HL-60 (cell line): ENCODE measurements at regions not wholly inside any gene's neighbourhood (a gene's known extent, or its start where the extent isn't known, plus 50 kb on each side); places are given as distances from the start of the nearest gene placed in this dataset.

Source experiments
- DNase-seq, 2 experiments: peaks; one replicate each; pipeline ENCODE4 v3.0.0-alpha.2; 2010 to 2020; ENCODE audit warnings: low read depth in 1 of 2, low spot score in 1 of 2
- H3K27ac ChIP-seq: fragments of 250-450 bp; sonication (Bioruptor Pico); replicated peaks from 2 replicates; pipeline ENCODE4 v1.5.1; 2020; ENCODE audit warnings: mild to moderate bottlenecking, moderate library complexity
- H3K27me3 ChIP-seq: fragments of 250-450 bp; sonication (Bioruptor Pico); 2 replicates; pipeline ENCODE4 v1.5.1; 2021; ENCODE audit warnings: mild to moderate bottlenecking, moderate library complexity; ENCODE audit not compliant: insufficient read depth, poor library complexity, severe bottlenecking
- H3K4me3 ChIP-seq: replicated peaks from 2 replicates; pipeline ENCODE4 v1.5.1; 2011; ENCODE audit warnings: mild to moderate bottlenecking, control low read depth, low read length; ENCODE audit not compliant: insufficient read depth
- CTCF ChIP-seq: IDR thresholded peaks from one replicate; pipeline ENCODE4 v1.5.1; 2011; ENCODE audit warnings: low read length, control low read depth, inconsistent platforms; ENCODE audit not compliant: insufficient read depth
- GABPA ChIP-seq: IDR thresholded peaks from 2 replicates; pipeline ENCODE4 v1.6.1; 2012; ENCODE audit warnings: low read depth
- POLR2AphosphoS5 ChIP-seq: IDR thresholded peaks from 2 replicates; pipeline ENCODE4 v1.6.1; 2012; ENCODE audit warnings: low read depth
- REST ChIP-seq: IDR thresholded peaks from 2 replicates; pipeline ENCODE4 v1.6.1; 2012; ENCODE audit warnings: low read depth; ENCODE audit not compliant: insufficient replicate concordance
- SPI1 ChIP-seq: IDR thresholded peaks from 2 replicates; pipeline ENCODE4 v1.6.1; 2012; ENCODE audit warnings: low read depth, mild to moderate bottlenecking, borderline replicate concordance

GRCh38 chr13:73837147-73837546, 297.1 kb downstream of the KLF12 start:
- Histone ChIP-seq H3K4me3 (no peak overlapping the region), H3K27ac (no peak overlapping the region), H3K27me3 (peaks cover 3% of the 10 kb centered on the region)
- DNase-seq = no peak
- TF ChIP-seq REST = no peak
- no peak for TF ChIP-seq CTCF
- no peak for TF ChIP-seq GABPA
- TF ChIP-seq SPI1 = no peak
- no peak for TF ChIP-seq POLR2AphosphoS5

- H3K4me3 ChIP-seq = no peak overlapping the region
- DNase-seq = peak in 1 of 2 experiments; percentile 3
- no peak overlapping the region for H3K27ac ChIP-seq
- peak; percentile 32 for TF ChIP-seq CTCF
- TF ChIP-seq REST = no peak
- H3K27me3 ChIP-seq = peaks cover 3% of the 10 kb centered on the region
Measured at GRCh38 chr13:73835138-73835721, 299.0 kb downstream of the KLF12 start.

- H3K27me3 ChIP-seq = peaks cover 3% of the 10 kb centered on the region
- H3K4me3 ChIP-seq = no peak overlapping the region
- no peak for DNase-seq
- TF ChIP-seq GABPA (no peak), POLR2AphosphoS5 (no peak), CTCF (no peak), REST (no peak), SPI1 (no peak)
- no peak overlapping the region for H3K27ac ChIP-seq
Measured at GRCh38 chr13:73833325-73834070, 300.7 kb downstream of the KLF12 start.
